ENCODE measurements at regions not wholly inside any gene's neighbourhood (a gene's known extent, or its start where the extent isn't known, plus 50 kb on each side); places are given as distances from the start of the nearest gene placed in this dataset.

GRCh38 chr4:127560755-127561154 is 72.0 kb upstream of the INTU start:
- Histone ChIP-seq H3K27ac (replicated peaks) (no peak overlapping the region), H3K4me3 (replicated peaks; ENCODE audit: insufficient read depth, low read length) (no peak overlapping the region), H3K27me3 (ENCODE audit: insufficient read depth, poor library complexity, severe bottlenecking) (no peaks in the 10 kb centered on the region)
- TF ChIP-seq POLR2AphosphoS5 (IDR thresholded peaks at IDR 0.05; ENCODE audit: low read depth) (no peak), REST (IDR thresholded peaks at IDR 0.05; ENCODE audit: insufficient replicate concordance, low read depth) (no peak), CTCF (IDR thresholded peaks at IDR 0.05; ENCODE audit: insufficient read depth, low read length) (no peak), SPI1 (IDR thresholded peaks at IDR 0.05; ENCODE audit: borderline replicate concordance, low read depth) (no peak)
- DNase-seq (ENCODE audit: low read depth in 1 of 2, low spot score in 1 of 2), result no peak

- TF ChIP-seq REST (IDR thresholded peaks at IDR 0.05; ENCODE audit: insufficient replicate concordance, low read depth), result no peak
- no peak for TF ChIP-seq CTCF (IDR thresholded peaks at IDR 0.05; ENCODE audit: insufficient read depth, low read length)
- no peak for TF ChIP-seq GABPA (IDR thresholded peaks at IDR 0.05; ENCODE audit: low read depth)
- no peak for TF ChIP-seq POLR2AphosphoS5 (IDR thresholded peaks at IDR 0.05; ENCODE audit: low read depth)
- TF ChIP-seq SPI1 (IDR thresholded peaks at IDR 0.05; ENCODE audit: borderline replicate concordance, low read depth), result no peak
- H3K27me3 ChIP-seq (ENCODE audit: insufficient read depth, poor library complexity, severe bottlenecking), result no peaks in the 10 kb centered on the region
- no peak overlapping the region for H3K27ac ChIP-seq (replicated peaks)
- DNase-seq (ENCODE audit: low read depth in 1 of 2, low spot score in 1 of 2), result no peak
- no peak overlapping the region for H3K4me3 ChIP-seq (replicated peaks; ENCODE audit: insufficient read depth, low read length)
Observed at GRCh38 chr4:127574643-127575042, 58.1 kb upstream of the INTU start.

- DNase-seq (ENCODE audit: low read depth in 1 of 2, low spot score in 1 of 2), result no peak
- no peak overlapping the region for H3K27ac ChIP-seq (replicated peaks)
- TF ChIP-seq POLR2AphosphoS5 (IDR thresholded peaks at IDR 0.05; ENCODE audit: low read depth) (no peak), CTCF (IDR thresholded peaks at IDR 0.05; ENCODE audit: insufficient read depth, low read length) (no peak), REST (IDR thresholded peaks at IDR 0.05; ENCODE audit: insufficient replicate concordance, low read depth) (no peak), SPI1 (IDR thresholded peaks at IDR 0.05; ENCODE audit: borderline replicate concordance, low read depth) (no peak), GABPA (IDR thresholded peaks at IDR 0.05; ENCODE audit: low read depth) (no peak)
- H3K4me3 ChIP-seq (replicated peaks; ENCODE audit: insufficient read depth, low read length), result no peak overlapping the region
- no peaks in the 10 kb centered on the region for H3K27me3 ChIP-seq (ENCODE audit: insufficient read depth, poor library complexity, severe bottlenecking)
Observed at GRCh38 chr4:127575888-127576287, 56.9 kb upstream of the INTU start.

Measured in HL-60 (cell line).